ENCODE measurements at regions not wholly inside any gene's neighbourhood (a gene's known extent, or its start where the extent isn't known, plus 50 kb on each side); places are given as distances from the start of the nearest gene placed in this dataset.
"Not testable (repeated sequence)": the region's sequence is repeated elsewhere in the genome, so short reads cannot be mapped to it uniquely, and the experiment has no call there.

DNA sequence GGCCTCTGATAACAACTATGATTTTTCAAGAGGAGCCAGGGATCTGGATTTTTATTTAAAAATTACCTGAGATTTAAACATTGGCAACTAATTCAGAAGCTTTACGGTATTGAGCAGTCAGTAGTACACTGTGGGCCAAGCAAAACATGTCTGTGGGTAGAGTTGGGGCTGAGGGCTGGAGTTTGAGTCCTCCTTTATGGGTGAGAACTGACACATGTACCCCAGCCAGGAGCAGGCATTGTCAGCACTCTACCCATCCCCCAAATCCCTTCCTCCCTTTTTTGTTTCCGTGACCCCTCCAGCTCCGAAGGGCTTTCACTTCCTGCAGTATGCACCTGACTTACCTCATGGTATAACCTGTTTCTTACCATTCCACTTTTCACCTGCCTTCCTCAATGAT is 131.4 kb downstream of the SNX5 start:
- DNase-seq (ENCODE audit: low spot score) = no peak

- DNase-seq (ENCODE audit: low spot score) = no peak
These were observed 132.2 kb downstream of the SNX5 start for GRCh38 chr20:17836303-17836861.

DNA sequence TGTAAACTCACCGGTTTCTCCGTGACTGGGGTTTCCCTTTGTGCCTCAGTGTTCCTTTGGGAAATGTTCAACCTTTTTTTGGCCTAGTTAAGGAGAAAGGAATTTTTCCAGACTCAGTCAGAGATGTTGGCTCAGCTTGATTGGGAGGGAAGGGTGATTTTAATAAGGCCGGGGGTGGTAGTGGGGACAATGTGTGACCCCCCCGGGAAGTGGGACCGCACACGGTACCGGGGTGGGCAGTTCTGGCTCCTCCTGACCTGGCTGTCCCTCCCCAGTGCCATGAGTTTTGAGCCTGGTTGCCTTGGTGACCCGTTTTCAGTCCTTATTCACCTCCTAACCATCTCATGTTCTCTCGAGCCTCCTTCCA is 132.7 kb downstream of the SNX5 start:
- no peak for DNase-seq (ENCODE audit: low spot score)

- DNase-seq (ENCODE audit: low spot score) = no peak
These were observed 133.2 kb downstream of the SNX5 start for GRCh38 chr20:17835240-17835933.

GRCh38 chr20:17834804-17835203 is 133.8 kb downstream of the SNX5 start:
- DNase-seq (ENCODE audit: low spot score) = no peak

- DNase-seq (ENCODE audit: low spot score) = no peak
These were observed 133.4 kb downstream of the BANF2 start for GRCh38 chr20:17833036-17833674.

GRCh38 chr20:17832236-17832915 is 132.6 kb downstream of the BANF2 start:
- DNase-seq (ENCODE audit: low spot score) = no peak

DNA sequence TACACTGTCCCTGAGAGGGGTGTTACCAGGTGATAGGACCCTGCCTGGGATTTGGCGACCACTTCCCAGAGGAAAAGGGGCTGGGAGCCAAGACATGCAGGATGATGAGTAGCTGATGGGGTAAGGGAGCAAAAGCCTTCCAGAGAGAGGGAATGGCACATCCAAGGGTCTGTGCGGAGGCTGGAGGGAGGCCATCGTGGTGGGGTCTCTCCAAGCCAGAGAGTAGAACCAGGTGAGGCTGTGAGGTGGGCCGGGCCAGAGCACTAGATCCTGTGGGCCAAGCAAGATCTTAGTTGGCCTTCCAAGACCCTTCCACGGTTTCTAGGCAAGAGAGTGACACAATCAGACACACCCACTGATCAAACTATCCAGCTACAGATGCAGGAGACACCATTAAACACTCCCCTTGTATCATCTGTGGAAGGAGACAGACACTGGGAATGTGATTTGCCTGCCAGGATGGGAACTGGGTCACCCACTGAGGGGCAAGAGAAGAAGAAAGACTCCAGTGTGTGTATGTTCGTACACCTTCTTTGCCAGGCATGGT is 128.9 kb downstream of the BANF2 start:
- no peak for DNase-seq (ENCODE audit: low spot score)

GRCh38 chr20:17827759-17828559 is 128.2 kb downstream of the BANF2 start:
- no peak for DNase-seq (ENCODE audit: low spot score)

DNA sequence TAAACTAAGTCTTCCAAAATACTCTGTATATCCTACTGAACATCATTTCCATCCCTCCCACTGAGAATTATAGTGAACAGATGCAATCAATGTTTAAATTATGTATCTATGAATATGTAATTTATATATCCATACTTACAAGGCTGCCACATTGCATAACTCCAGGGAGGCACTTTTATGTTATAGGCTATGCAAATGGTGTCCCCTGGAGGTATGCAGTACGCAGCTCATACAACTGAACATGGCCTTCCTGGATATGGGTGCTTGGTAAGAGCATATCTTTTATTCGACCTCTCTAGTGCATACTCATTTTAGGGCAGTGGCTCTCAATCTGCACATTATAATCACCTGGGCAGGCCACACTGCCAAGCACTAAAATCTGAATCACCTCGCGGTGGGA is 127.3 kb downstream of the BANF2 start:
- no peak for DNase-seq (ENCODE audit: low spot score)

DNA sequence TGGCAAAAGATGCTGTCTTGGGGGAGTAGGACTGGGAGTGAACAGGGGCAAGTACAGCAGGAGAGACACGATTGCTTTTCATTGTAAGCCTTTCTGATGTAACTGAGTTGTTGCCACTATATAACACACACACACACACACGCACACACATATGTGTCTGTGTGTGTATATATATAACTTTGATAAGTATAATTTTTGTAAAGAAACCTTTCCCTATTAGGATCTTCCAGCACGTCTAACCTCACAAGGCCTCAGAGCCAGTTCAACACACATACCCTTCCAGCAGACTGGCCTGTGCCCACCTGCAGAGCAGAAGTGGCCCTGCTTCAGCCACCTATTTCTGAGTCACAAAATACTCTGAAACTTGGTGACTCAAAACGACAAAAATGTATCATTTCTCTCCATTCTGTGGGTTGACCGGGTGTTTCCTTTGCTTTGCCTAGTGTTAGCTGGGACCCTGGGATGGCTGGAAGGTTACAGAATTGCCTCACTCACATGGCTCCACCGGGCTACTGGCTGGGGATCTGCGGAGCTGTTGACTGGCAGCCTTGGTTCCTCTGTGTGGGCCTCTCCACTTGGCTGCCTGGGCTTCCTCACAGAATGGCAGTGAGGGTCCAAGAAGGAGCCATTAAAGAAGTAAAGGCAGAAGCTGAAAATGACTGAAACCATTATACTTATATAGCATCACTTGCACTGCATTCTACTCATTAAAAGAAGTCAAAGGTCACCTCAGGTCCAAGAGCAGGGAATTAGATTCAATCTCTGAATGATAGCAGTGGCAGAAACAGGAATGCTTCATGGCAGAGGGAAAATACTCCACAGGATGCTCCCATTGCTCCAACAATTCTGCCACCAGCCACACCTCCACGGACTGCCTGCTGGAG is 126.4 kb downstream of the BANF2 start:
- DNase-seq (ENCODE audit: low spot score) = no peak

DNA sequence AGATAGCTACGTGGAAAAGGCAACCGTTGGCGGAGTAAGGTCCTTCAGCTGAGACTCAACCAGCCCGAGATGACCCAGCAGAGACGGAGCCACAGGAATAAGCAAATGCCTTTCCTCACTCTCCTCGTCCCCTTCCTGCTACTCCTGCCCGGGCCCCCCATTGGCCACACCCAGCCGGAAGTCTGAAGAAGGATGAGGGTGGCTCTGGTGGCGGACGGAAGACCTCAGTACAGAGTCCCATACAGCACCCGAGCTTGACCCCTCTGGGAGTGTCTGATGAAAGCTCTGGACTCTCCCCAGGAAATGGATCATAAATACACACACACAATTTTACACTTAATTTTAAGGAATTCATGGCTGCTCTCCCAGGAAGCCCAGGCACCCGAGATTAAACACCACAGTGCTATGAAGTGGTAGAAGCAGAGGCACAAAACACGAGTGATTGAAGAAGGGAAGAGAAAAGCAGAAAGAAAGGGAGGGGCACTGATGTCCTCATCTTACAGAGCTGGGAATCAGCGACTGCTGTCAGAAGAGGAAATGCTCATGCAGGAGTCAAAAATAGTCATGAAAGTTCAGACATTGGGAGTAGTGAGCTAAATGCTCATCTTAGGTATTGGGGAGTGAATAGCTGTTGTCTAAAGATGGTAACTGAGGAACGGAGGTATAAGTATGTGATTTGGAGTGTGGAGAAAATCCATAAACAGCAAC is 125.6 kb downstream of the BANF2 start:
- no peak for DNase-seq (ENCODE audit: low spot score)

- DNase-seq (ENCODE audit: low spot score) = no peak
These were observed 125.0 kb downstream of the BANF2 start for GRCh38 chr20:17824676-17825251.

GRCh38 chr20:17823409-17824144 is 123.8 kb downstream of the BANF2 start:
- no peak for DNase-seq (ENCODE audit: low spot score)

GRCh38 chr20:17822540-17823408 is 123.0 kb downstream of the BANF2 start:
- DNase-seq (ENCODE audit: low spot score) = no peak

- no peak for DNase-seq (ENCODE audit: low spot score)
These were observed 122.3 kb downstream of the BANF2 start for GRCh38 chr20:17822039-17822438.

GRCh38 chr20:17821606-17822005 is 121.8 kb downstream of the BANF2 start:
- DNase-seq (ENCODE audit: low spot score) = not testable (repeated sequence)

Measured in mesenteric fat pad (tissue), 1 donor.